B cell (primary cell): ENCODE measurements at regions not wholly inside any gene's neighbourhood (a gene's known extent, or its start where the extent isn't known, plus 50 kb on each side); places are given as distances from the start of the nearest gene placed in this dataset.

Experiments
- ATAC-seq: fragments of 200-7000 bp; cut with Tn5 transposase; one replicate; pipeline ENCODE4 v1.10.0; 2021; ENCODE audit warnings: low read depth, mild to moderate bottlenecking, moderate number of reproducible peaks, moderate library complexity
- CTCF ChIA-PET: fragments of 350-600 bp; sonication (Branson Sonifier 250); formaldehyde crosslinking; loops from one replicate; lab custom pipeline; 2021; ENCODE audit warnings: antibody characterized with exemption, inconsistent platforms; lab: Charles Lee
- POLR2A ChIA-PET: fragments of 350-600 bp; sonication (Branson Sonifier 250); formaldehyde crosslinking; loops from one replicate; lab custom pipeline; 2021; ENCODE audit warnings: antibody characterized with exemption; lab: Charles Lee
- DNase-seq: peaks from one replicate; pipeline ENCODE4 v3.0.0; 2013
- H2AFZ ChIP-seq: 2 replicates; pipeline ENCODE4 v1.6.1; 2012; ENCODE audit warnings: mild to moderate bottlenecking, low read depth, low read length; ENCODE audit not compliant: insufficient read depth, poor library complexity, severe bottlenecking
- H3K27ac ChIP-seq, 2 donors: 1 replicate in 1 of 2; 2 replicates in 1 of 2; pipeline ENCODE4 v1.5.1; 2012 to 2013; ENCODE audit warnings: low read length in 2 of 2, mild to moderate bottlenecking in 2 of 2, moderate library complexity in 1 of 2
- H3K27me3 ChIP-seq, 4 experiments: fragments of 200-600 bp in 1 of 4; sonication (generic) in 1 of 4; replicated peaks in 1 of 4; 1 replicate in 2 of 4; 2 replicates in 2 of 4; pipeline versions ENCODE4 v1.6.1 to v1.7.0; 2013 to 2016; ENCODE audit warnings: low read length in 3 of 4, mild to moderate bottlenecking in 2 of 4, mixed read lengths in 1 of 4, moderate library complexity in 1 of 4; ENCODE audit not compliant: insufficient read depth in 4 of 4, control insufficient read depth in 3 of 4; ENCODE audit errors: control extremely low read depth in 1 of 4
- H3K36me3 ChIP-seq, 2 experiments: replicated peaks in 1 of 2; 1 replicate in 1 of 2; 2 replicates in 1 of 2; pipeline versions ENCODE4 v1.6.1 to v1.7.1; 2013; ENCODE audit warnings: low read length in 1 of 2; ENCODE audit not compliant: insufficient read depth in 2 of 2, control insufficient read depth in 1 of 2; ENCODE audit errors: control extremely low read depth in 1 of 2, extremely low read depth in 1 of 2
- H3K4me1 ChIP-seq, 2 donors: fragments of 200-600 bp in 1 of 2; sonication (generic) in 1 of 2; 1 replicate in 1 of 2; 2 replicates in 1 of 2; pipeline versions ENCODE4 v1.5.1 to v1.6.1; 2013 to 2017; ENCODE audit warnings: low read length in 2 of 2; ENCODE audit not compliant: control insufficient read depth in 2 of 2, insufficient read depth in 2 of 2
- H3K4me2 ChIP-seq: replicated peaks from 2 replicates; pipeline ENCODE3; 2012; ENCODE audit warnings: mild to moderate bottlenecking, low read depth, low read length; ENCODE audit not compliant: poor library complexity, severe bottlenecking
- H3K4me3 ChIP-seq, 5 experiments: fragments of 200-600 bp in 1 of 5; sonication (generic) in 1 of 5; 1 replicate in 3 of 5; 2 replicates in 2 of 5; pipeline versions ENCODE4 v1.5.1 to v1.7.0; 2011 to 2016; ENCODE audit warnings: low read length in 4 of 5, mild to moderate bottlenecking in 4 of 5, low read depth in 2 of 5, control low read depth in 1 of 5, moderate library complexity in 1 of 5; ENCODE audit not compliant: insufficient read depth in 1 of 5; ENCODE audit errors: control extremely low read depth in 1 of 5, extremely low read depth in 1 of 5
- H3K79me2 ChIP-seq: fragments of 200-600 bp; sonication (generic); one replicate; pipeline ENCODE4 v1.6.0; 2016; ENCODE audit warnings: low read length; ENCODE audit not compliant: control insufficient read depth, insufficient read depth
- H3K9ac ChIP-seq: fragments of 200-600 bp; sonication (generic); 2 replicates; pipeline ENCODE4 v1.6.1; 2017; ENCODE audit warnings: mild to moderate bottlenecking, low read length, moderate library complexity
- H3K9me3 ChIP-seq, 3 donors: one replicate each; pipeline versions ENCODE4 v1.6.1 to v1.7.1; 2013; ENCODE audit warnings: low read length in 2 of 3; ENCODE audit not compliant: control insufficient read depth in 2 of 3, insufficient read depth in 1 of 3; ENCODE audit errors: control extremely low read depth in 1 of 3
- H4K20me1 ChIP-seq: 2 replicates; pipeline ENCODE4 v1.6.0; 2012; ENCODE audit warnings: mild to moderate bottlenecking, low read length; ENCODE audit not compliant: insufficient read depth, control insufficient read depth, poor library complexity, severe bottlenecking
- H3K27ac Mint-ChIP-seq: one replicate; pipeline ENCODE4 v1.8.0; 2021; ENCODE audit warnings: mixed read lengths
- H3K27me3 Mint-ChIP-seq: one replicate; pipeline ENCODE4 v1.8.0; 2021; ENCODE audit warnings: mixed read lengths
- H3K4me1 Mint-ChIP-seq: one replicate; pipeline ENCODE4 v1.8.0; 2021; ENCODE audit warnings: mixed read lengths
- H3K4me3 Mint-ChIP-seq: one replicate; pipeline ENCODE4 v1.8.0; 2021; ENCODE audit warnings: mixed read lengths
- H3K9me3 Mint-ChIP-seq: one replicate; pipeline ENCODE4 v1.8.0; 2022; ENCODE audit warnings: mixed read lengths; ENCODE audit not compliant: insufficient read depth
- CTCF ChIP-seq: fragments of 200-600 bp; IDR thresholded peaks from one replicate; pipeline ENCODE4 v1.8.0; 2022; ENCODE audit warnings: antibody characterized with exemption, mild to moderate bottlenecking
- EZH2 ChIP-seq: IDR thresholded peaks from 2 replicates; pipeline ENCODE4 v1.6.1; 2012; ENCODE audit warnings: borderline replicate concordance, low read depth, mild to moderate bottlenecking, moderate library complexity, low read length; ENCODE audit not compliant: insufficient read depth, poor library complexity, severe bottlenecking
- WGBS: methylation state at CpG from one replicate; pipeline ENCODE4 v1.1.5; 2013; ENCODE audit warnings: missing lambda C conversion rate; ENCODE audit not compliant: insufficient coverage; 5-methylcytosine and 5-hydroxymethylcytosine counted together
- intact Hi-C: fragments of 100-400 bp; cut with micrococcal nuclease; formaldehyde crosslinking; loops from one replicate; pipeline ENCODE4 v1.10.0; 2022

GRCh38 chr1:209101106-209101505 lies 482.4 kb upstream of the CAMK1G start:
- ChIA-PET CTCF (no interaction called here), POLR2A (no interaction called here)
- Mint-ChIP-seq H3K4me1 (no peaks in the 10 kb centered on the region), H3K4me3 (no peak overlapping the region), H3K27ac (no peak overlapping the region), H3K9me3 (no peaks in the 10 kb centered on the region), H3K27me3 (peaks cover 6% of the 10 kb centered on the region)
- no peak overlapping the region for H3K9ac ChIP-seq
- intact Hi-C loops: no loop called here
- no peaks in the 10 kb centered on the region for H3K79me2 ChIP-seq
- no peak for DNase-seq
- H3K9me3 ChIP-seq: peaks cover 0 to under 1% (median 0%) of the 10 kb centered on the region in 3 donors
- H3K27ac ChIP-seq: no peak overlapping the region
- 89% methylated on average over 5 of the region's 5 CpGs for WGBS
- H3K4me1 ChIP-seq: no peaks in the 10 kb centered on the region
- ATAC-seq: no peak
- H3K4me2 ChIP-seq: no peak overlapping the region
- H3K27me3 ChIP-seq: no peaks in the 10 kb centered on the region
- no peaks in the 10 kb centered on the region for H3K36me3 ChIP-seq
- TF ChIP-seq CTCF: no peak
- H2AFZ ChIP-seq: no peak overlapping the region
- no peak overlapping the region for H3K4me3 ChIP-seq
- H4K20me1 ChIP-seq: no peaks in the 10 kb centered on the region

- Histone ChIP-seq H3K4me3 (no peak overlapping the region), H3K36me3 (no peaks in the 10 kb centered on the region), H3K4me1 (no peaks in the 10 kb centered on the region), H3K4me2 (no peak overlapping the region), H3K79me2 (no peaks in the 10 kb centered on the region), H3K9ac (no peak overlapping the region), H2AFZ (no peak overlapping the region), H4K20me1 (no peaks in the 10 kb centered on the region), H3K9me3 (peaks cover 0 to 4% (median 0%) of the 10 kb centered on the region in 3 donors), H3K27me3 (no peaks in the 10 kb centered on the region), H3K27ac (no peak overlapping the region)
- POLR2A ChIA-PET: no interaction called here
- Mint-ChIP-seq H3K9me3 (no peaks in the 10 kb centered on the region), H3K27ac (no peak overlapping the region), H3K4me1 (no peaks in the 10 kb centered on the region), H3K4me3 (no peak overlapping the region), H3K27me3 (peaks cover 6% of the 10 kb centered on the region)
- CTCF ChIA-PET: no interaction called here
- ATAC-seq (no peak), DNase-seq (no peak)
- TF ChIP-seq EZH2: no peak
- TF ChIP-seq CTCF: no peak
- WGBS: no CpG with 5 or more reads among the region's 4 CpGs
- intact Hi-C loops: no loop called here
Observed at GRCh38 chr1:209102120-209102519, 481.4 kb upstream of the CAMK1G start.
